ENCODE measurements at regions not wholly inside any gene's neighbourhood (a gene's known extent, or its start where the extent isn't known, plus 50 kb on each side); places are given as distances from the start of the nearest gene placed in this dataset.

DNA sequence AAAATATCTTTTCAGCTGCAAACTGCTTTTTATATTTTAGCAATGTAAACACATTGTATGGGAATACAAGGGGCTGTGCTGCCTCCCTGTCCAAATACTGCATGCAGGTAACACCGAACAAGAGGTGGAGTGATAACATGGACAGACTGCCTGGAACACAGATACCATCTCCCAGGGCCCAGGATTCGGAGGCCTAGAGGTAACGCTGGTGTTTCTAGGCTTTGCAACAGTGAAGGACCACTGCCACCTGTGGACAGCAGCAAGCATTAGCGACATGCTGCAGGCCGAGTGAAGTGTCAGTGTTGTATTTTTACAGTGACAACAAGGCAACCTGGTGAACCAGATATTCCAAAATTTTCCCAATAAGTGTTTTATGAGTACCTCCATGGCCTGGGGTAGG, 379.1 kb downstream of the DMRT2 start:
- DNase-seq (ENCODE audit: low read depth) = no peak

DNA sequence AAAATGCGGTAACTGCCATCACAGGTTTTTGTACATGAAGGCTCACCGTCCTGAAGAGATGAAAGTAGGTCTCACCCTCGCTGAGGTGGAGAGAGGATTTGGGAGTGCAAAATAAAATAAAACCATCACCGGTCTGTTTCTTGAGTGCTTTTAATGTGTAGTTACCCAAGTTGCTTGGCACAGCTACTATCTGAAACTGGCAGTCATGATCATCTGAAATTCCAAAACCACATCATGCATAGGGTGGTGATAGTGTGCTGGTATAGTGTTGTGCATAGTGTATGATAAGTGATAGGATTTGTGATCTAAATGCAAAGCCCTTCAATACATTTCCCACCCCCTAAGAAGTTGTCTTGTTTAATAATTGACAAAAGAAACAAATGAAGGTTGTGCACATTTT, 381.3 kb downstream of the DMRT2 start:
- DNase-seq (ENCODE audit: low read depth) = no peak

DNA sequence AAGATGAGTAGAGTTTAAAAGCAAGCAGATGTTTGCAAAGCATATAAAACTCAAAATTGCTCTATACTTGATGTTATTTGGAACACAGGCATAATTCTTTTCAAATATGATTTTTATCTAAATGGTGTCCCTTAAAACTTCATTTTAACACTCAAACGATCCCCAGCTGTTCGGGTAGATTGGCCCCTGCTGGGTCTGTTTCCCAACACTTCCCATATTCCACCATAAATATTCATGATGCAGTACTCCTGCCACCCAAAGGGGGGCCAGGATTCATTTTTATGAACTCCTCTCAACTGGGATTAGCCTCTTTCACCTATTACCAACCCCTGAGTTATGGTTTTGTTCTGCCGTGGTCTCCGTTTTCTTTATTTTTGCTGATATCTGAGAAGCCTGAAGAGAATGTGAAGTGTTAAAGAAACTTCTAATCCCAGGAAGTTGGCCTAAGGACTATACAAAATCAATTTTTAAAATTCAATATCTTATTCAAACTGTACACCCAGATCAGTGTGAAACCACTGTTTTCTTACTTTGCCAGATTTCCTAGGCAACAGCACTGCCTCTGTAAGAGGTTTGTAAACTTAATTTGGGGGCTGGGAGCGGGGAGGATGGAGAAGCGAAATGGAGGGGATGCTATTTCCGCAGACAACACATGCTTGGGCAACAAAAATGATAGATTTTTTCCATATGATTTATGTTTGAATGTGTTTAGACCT, 384.1 kb downstream of the DMRT2 start:
- DNase-seq (ENCODE audit: low read depth) = no peak

GRCh38 chr9:1434811-1435210, 384.7 kb downstream of the DMRT2 start:
- DNase-seq (ENCODE audit: low read depth) = no peak

DNA sequence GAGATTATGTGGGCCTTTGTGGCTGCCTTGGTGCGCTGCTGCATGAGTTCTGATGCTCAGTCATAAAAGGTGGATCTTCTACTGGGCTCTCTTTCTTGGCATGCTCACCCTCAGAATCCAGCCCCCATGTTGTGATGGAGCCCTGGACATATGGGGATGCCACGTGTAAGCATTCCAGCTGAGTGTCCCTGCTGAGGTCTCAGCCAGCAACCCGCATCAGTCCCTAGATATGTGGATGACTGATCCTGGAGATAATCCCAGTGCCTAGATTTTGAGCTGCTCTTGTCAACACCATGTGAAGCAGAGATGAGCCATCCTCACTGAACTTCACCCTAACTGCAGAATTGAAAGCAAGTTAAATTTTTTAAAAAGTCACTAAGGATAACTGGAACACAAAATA, 390.1 kb downstream of the DMRT2 start:
- DNase-seq (ENCODE audit: low read depth) = no peak

GRCh38 chr9:1442105-1442504, 391.9 kb downstream of the DMRT2 start:
- no peak for DNase-seq (ENCODE audit: low read depth)

DNA sequence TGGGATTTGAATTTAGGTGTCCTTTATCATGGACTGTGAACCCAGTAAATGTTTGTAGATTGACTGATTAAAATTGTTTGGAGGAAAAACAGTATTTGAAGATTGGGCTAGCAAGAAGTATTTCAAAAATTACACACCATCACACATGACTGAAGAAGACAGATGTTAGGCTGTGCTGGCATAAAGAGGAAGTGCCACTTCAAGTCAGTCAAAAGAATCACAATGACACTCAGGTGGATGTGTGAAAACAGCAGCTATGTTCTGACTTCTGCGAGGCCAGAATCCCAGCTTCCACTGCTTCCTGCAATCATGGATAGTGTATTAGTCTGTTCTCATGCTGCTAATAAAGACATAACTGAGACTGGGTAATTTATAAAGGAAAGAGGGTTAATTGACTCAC, 393.3 kb downstream of the DMRT2 start:
- DNase-seq (ENCODE audit: low read depth) = no peak

DNA sequence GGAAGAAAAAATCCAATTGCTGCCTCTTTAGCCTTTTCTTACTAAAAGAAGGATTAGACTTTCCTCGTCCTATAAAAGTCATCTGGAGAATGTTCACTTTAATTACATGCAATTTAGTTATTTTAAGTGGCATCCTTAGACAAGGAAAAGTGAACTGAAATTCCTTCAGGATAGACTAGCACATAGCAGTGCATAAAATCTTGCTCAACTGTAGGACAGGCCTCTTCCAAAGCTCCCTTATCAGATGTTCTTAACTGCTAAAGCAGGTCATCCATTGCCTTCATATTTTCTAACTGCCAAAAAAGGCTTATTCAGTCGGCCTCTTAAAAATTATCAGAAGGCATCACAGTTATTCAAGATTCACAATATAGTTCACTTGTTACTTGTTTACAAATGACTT, 396.5 kb downstream of the DMRT2 start:
- DNase-seq (ENCODE audit: low read depth) = no peak

- no peak for DNase-seq (ENCODE audit: low read depth)
Measured at GRCh38 chr9:1453636-1454035, 403.5 kb downstream of the DMRT2 start.

DNA sequence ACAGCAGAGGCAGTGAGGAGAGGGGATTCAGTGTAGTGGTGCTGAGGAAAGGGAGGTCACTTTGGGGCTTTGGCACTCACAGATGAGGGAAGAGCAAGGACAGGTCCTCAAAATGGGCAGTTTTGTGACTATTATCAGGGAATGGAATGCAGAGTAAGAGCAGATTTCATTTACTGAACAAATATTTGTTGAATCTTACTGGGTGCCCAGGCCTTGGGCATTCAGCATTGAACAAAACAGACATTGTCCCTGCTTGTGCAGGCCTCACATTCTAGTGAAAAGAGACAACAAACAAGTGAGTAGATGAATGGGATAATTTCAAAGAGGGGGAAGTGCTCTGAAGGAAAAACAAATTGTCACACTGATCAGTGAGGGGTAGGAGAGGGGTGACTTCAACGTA, 404.1 kb downstream of the DMRT2 start:
- no peak for DNase-seq (ENCODE audit: low read depth)

- DNase-seq (ENCODE audit: low read depth) = no peak
Measured at GRCh38 chr9:1454616-1455347, 404.6 kb downstream of the DMRT2 start.

- DNase-seq (ENCODE audit: low read depth) = no peak
Measured at GRCh38 chr9:1455766-1456165, 405.6 kb downstream of the DMRT2 start.

GRCh38 chr9:1456301-1457024, 406.3 kb downstream of the DMRT2 start:
- no peak for DNase-seq (ENCODE audit: low read depth)

GRCh38 chr9:1457460-1457859, 407.3 kb downstream of the DMRT2 start:
- DNase-seq (ENCODE audit: low read depth) = no peak

DNA sequence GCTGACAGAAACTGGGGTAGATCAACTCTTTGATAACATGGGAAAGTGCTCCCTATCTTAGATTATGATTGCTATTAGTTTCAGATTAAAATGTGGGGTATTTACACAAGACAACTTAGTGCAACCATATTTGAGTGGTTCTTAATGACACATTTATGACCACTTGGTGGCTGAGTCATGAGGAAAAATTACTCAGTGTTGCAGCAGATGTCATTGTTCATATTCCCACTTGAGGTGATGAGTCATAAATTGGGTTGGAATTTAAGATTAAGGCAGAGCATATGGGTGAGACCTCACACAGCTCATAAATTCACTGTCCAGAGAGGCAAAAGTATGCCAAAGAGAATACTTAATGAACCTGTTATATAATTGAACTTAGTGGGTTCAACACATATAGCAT, 408.3 kb downstream of the DMRT2 start:
- DNase-seq (ENCODE audit: low read depth) = peak; percentile 15

GRCh38 chr9:1460143-1460769, 410.1 kb downstream of the DMRT2 start:
- DNase-seq (ENCODE audit: low read depth) = no peak

DNA sequence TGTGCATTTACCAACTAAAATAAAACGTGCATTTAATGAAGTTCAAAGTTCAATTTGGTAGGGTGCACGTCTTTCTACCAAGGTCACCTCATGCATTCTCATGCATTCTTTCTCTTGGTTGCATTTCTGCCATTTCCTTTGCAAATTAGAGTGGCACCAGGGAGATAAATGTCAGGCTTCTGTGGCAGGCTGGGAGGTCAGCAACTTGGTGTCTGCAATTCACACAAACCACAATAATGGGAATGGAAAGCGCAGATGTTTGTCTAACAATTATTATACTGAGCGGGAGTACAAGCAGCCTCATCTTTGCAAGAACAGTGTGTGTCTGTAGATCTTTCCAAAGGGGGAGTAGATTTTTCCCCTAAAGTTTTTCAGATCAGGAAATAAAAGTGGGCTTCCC, 411.7 kb downstream of the DMRT2 start:
- no peak for DNase-seq (ENCODE audit: low read depth)

DNA sequence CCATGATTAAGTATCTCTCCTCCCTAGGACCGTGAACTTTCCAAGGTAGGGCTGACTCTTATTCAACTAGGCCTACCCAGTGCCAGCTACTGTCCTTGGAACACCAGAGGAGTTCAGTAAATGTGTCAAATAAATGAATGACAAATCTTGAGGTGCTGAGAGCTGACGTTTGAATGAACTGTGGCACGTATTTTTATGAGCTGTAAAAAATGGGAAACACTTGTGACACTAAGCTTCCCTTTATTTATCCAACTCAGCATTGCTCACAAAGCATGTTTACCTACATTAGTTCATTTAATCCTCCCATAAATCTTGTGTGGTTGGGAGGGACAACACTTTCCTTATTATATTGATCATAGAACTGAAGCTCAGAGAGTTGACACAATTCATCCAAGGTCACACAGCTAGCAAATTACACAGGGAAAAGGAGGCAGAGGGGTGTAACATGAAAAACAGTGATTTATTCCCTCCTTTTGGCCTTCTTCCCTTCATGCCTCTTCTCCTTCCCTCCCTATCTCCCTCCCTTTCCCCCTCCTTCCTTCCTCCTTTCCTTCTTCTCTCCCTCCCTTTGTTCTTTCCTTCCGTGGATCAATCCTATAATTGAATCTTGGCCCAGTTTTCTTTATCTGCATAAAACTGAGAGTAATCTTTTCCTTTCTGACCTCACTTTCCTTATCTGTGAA, 412.6 kb downstream of the DMRT2 start:
- DNase-seq (ENCODE audit: low read depth) = no peak

DNA sequence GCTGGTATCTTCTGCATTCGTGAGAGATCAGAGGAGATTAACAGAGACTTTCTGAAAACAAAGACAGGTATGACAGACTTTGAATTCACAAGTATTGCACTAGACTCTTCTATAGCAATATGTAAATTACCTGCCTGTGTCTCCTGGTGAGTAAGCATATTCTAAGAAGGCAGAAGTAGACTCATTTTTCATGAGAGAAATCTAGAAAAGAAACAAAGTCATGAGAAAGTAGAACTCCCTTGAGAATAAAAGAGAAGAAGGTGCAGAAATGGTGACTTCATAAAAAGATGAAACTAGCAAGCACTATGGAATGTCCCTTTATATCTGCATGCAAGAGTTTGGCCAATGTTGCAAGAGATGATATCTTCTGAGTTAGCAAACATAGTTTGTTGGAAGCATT, 419.8 kb downstream of the DMRT2 start:
- no peak for DNase-seq (ENCODE audit: low read depth)

DNA sequence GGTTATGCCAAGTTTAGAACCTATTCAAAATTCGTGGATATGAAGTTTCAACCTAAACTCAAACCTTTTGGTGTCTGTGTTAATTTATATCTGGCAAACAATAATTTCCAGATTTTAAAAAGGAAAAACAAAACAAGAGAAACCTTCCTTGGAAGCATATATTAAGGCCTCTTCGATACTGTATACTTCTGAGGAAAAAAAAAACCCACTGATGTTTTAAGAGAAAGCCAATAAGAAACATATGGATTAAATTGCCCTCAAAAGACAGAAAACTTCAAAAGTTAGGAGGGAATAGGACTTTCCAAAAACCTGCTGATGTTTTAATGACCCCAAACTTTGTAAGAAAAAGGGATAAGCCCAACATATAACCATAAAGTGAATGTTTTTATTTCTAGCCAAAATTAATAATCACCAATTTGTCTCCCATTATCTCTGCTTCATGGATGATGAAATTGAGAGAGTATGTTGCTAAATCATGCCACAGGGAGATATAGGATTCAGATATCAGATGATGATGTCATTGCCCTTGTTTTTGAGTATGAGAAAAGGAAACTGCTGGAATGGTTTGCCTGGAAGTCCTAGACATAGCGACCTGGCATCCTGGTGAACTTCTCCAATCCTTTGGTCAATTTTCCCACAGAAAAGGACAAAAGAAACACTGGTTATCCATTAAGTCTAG, 423.9 kb downstream of the DMRT2 start:
- DNase-seq (ENCODE audit: low read depth) = no peak

- no peak for DNase-seq (ENCODE audit: low read depth)
Measured at GRCh38 chr9:1474671-1475070, 424.5 kb downstream of the DMRT2 start.
